ENCODE measurements at regions not wholly inside any gene's neighbourhood (a gene's known extent, or its start where the extent isn't known, plus 50 kb on each side); places are given as distances from the start of the nearest gene placed in this dataset.
"Not testable (repeated sequence)": the region's sequence is repeated elsewhere in the genome, so short reads cannot be mapped to it uniquely, and the experiment has no call there.

DNA sequence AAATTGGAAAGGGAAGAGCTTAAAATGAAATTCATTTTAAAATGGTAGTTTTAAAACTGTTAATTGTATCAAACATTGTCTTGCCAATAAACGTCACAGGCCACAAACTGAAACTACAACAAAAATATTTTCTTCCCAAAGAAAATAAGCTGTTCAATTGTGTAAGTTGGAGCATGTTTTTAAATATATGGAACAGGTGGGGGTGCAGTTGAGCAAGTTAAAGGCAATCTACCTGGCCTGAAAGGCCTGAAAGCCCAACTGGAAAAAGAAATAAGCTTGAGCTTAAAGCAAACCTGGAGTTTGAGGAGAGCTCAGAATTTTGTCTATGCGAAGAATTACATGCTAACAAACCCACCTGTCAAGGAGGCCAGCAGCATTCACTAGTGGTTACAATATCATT, 439.5 kb downstream of the ACTL7B start:
- Mint-ChIP-seq H3K27ac (no peak overlapping the region), H3K4me1 (ENCODE audit: low read depth) (no peaks in the 10 kb centered on the region), H3K36me3 (ENCODE audit: low read depth) (no peaks in the 10 kb centered on the region), H3K4me3 (no peak overlapping the region), H3K9me3 (no peaks in the 10 kb centered on the region), H3K27me3 (ENCODE audit: low read depth) (no peaks in the 10 kb centered on the region)

DNA sequence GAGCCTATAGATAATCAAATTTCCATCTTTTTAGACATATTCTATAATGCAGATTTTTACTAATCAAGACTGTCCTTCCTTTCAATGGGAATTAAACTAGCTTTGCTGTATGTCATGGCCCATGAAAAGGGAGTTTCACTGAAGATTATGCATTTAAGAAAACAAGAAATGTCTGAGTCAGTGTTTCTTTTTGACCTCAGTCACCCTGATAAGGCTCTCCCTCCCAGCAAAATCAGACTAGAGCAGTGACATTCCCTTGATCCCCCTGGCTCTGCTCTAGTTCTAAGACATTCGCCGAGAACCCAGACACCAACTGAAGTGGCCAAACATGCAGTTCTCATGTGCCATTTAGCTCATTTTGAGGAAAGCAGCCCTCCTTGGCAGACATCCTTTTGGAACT, 442.0 kb downstream of the ACTL7B start:
- H3K4me1 Mint-ChIP-seq (ENCODE audit: low read depth), result no peaks in the 10 kb centered on the region
- no peaks in the 10 kb centered on the region for H3K27me3 Mint-ChIP-seq (ENCODE audit: low read depth)
- H3K36me3 Mint-ChIP-seq (ENCODE audit: low read depth), result no peaks in the 10 kb centered on the region
- no peak overlapping the region for H3K4me3 Mint-ChIP-seq
- no peak overlapping the region for H3K27ac Mint-ChIP-seq
- no peaks in the 10 kb centered on the region for H3K9me3 Mint-ChIP-seq

DNA sequence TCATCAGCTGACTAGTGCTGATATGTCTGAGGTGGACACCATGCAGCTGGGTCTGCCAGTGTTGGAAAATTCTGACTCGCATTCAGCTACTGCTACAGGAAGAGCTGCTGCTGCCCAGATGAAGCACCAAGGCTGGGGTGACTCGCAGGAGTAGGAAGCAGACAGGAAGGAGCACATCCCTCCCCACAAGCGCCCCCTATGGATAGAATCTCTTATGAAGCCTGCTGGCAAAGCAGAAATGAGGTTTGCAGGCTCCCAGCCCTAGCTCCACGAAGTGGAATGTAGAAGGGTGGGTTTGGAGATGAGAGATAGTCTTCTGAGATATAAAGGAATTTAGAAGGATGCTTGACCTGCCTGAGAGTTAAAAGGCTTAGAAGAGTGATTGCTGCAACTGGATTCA, 443.0 kb downstream of the ACTL7B start:
- Mint-ChIP-seq H3K4me3 (no peak overlapping the region), H3K4me1 (ENCODE audit: low read depth) (no peaks in the 10 kb centered on the region), H3K27me3 (ENCODE audit: low read depth) (no peaks in the 10 kb centered on the region), H3K27ac (no peak overlapping the region), H3K9me3 (no peaks in the 10 kb centered on the region), H3K36me3 (ENCODE audit: low read depth) (no peaks in the 10 kb centered on the region)

DNA sequence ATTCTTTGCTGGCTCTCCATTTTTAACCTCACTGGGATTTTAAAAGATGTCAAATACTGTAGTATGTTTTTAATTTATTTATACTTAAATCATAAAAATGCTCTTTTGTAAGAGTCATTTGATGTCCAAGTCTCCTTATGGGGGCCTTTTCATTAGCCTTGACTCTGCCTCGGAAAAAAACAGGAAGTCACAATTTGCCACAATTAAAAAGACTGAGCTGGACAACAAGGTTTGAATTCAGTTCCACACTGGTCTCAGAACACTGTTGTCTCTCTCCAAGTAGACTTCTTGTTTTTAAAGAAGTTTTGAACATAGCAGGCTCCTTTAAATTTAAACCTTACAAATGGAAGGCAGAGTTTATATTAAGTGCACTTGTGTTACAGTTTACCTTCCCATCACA, 444.2 kb downstream of the ACTL7B start:
- no peak overlapping the region for H3K27ac Mint-ChIP-seq
- H3K9me3 Mint-ChIP-seq, result no peaks in the 10 kb centered on the region
- no peaks in the 10 kb centered on the region for H3K4me1 Mint-ChIP-seq (ENCODE audit: low read depth)
- H3K27me3 Mint-ChIP-seq (ENCODE audit: low read depth), result no peaks in the 10 kb centered on the region
- no peak overlapping the region for H3K4me3 Mint-ChIP-seq
- no peaks in the 10 kb centered on the region for H3K36me3 Mint-ChIP-seq (ENCODE audit: low read depth)

DNA sequence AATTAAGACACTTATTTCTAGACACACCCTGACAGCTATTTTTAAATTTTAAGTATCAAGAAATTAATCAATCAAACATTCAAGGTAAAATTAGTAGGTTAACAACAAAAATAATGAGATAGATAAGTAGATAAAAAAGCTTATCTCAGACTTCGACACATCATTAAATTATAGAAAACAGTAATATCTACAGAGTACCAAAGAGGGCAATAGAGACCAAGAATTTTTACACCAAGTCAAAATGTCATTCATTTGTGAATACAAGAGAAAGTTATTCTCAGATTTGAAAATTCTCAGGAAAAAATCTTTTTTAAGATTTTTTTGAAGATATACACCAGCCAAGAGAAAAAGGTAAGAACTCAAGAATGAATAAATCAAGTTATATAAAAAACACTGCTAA, 445.6 kb downstream of the ACTL7B start:
- Mint-ChIP-seq H3K27me3 (ENCODE audit: low read depth) (no peaks in the 10 kb centered on the region), H3K9me3 (no peaks in the 10 kb centered on the region), H3K4me3 (no peak overlapping the region), H3K36me3 (ENCODE audit: low read depth) (no peaks in the 10 kb centered on the region), H3K27ac (no peak overlapping the region), H3K4me1 (ENCODE audit: low read depth) (no peaks in the 10 kb centered on the region)

DNA sequence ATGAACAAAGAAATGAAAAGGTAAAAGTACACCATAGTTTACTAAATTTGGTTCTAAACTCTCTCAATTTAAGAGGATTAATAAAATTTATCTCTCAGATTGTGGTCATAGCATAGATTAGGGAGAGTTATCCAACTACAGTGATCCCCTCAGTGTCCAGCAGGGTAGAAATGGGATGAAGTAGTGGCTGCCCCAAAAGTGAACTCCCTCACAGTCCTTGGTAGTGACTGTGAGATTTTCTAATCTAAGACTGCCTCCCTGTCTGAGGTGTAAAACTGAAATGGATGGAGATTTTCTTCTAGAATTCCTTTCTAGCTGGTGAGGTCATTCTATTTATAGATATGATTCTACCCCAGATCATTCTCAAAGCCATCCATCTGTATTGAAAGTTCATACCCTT, 455.5 kb downstream of the ACTL7B start:
- Mint-ChIP-seq H3K27ac (no peak overlapping the region), H3K4me1 (ENCODE audit: low read depth) (no peaks in the 10 kb centered on the region), H3K27me3 (ENCODE audit: low read depth) (no peaks in the 10 kb centered on the region), H3K36me3 (ENCODE audit: low read depth) (no peaks in the 10 kb centered on the region), H3K9me3 (no peaks in the 10 kb centered on the region), H3K4me3 (no peak overlapping the region)

DNA sequence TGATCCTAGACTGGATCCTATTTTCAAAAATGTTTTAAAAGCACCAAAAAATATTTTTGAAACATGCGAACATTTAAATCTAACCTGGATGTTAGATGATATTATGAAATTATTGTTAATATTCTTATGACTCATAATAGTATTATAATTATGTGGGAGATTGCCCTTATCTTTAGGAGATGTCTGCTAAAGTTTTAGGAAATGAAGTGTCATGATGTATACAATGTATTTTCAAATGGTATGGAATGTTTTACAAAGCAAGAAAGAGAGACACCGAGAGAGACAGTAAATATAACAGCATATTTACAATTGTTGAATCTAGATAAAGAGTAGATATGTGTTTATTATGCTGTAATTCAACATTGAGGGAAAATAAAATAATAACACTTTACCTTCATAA, 455.9 kb downstream of the ACTL7B start:
- H3K27ac Mint-ChIP-seq, result no peak overlapping the region
- no peaks in the 10 kb centered on the region for H3K27me3 Mint-ChIP-seq (ENCODE audit: low read depth)
- H3K4me3 Mint-ChIP-seq, result no peak overlapping the region
- no peaks in the 10 kb centered on the region for H3K4me1 Mint-ChIP-seq (ENCODE audit: low read depth)
- no peaks in the 10 kb centered on the region for H3K36me3 Mint-ChIP-seq (ENCODE audit: low read depth)
- H3K9me3 Mint-ChIP-seq, result no peaks in the 10 kb centered on the region

DNA sequence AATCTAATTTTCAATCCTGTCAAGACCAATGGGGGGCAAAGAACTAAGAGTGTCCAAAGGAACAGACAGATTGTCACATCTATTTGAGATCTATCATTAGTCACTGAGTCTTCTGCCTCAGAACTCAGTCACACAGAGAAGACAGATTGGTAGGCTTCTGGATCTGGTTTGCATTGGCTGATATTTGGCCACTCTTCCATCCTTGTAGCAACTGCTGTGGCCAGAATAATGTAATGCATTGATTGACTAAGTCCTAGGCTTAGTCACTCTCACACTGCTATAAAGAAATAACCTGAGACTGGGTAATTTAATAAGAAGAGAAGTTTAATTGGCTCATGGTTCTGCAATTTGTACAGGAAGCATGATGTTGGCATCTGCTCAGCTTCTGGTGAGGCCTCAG, 458.5 kb downstream of the ACTL7B start:
- Mint-ChIP-seq H3K27me3 (ENCODE audit: low read depth) (no peaks in the 10 kb centered on the region), H3K9me3 (no peaks in the 10 kb centered on the region)

DNA sequence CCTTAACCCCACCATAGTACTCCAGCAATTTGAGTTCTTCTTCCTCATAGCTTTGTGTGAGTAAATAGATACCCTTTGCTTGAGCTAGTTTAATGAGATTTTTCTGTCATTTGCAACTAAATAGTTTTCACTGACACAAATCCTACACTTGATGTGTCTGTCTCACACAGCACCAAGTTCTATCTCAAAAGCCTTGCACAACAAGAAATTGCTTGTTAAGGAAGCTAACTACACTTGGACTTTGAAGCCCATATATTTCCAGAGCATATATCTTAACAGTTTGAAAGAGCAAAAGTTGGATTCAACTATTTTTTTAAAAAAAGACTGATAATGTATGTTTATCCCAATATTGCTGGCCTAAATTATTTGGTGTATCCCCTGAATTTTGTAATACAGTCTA, 459.2 kb downstream of the ACTL7B start:
- Mint-ChIP-seq H3K4me1 (ENCODE audit: low read depth) (no peaks in the 10 kb centered on the region), H3K4me3 (no peak overlapping the region), H3K9me3 (no peaks in the 10 kb centered on the region), H3K27me3 (ENCODE audit: low read depth) (no peaks in the 10 kb centered on the region), H3K36me3 (ENCODE audit: low read depth) (no peaks in the 10 kb centered on the region), H3K27ac (no peak overlapping the region)

More for the DNA sequence above, 458.5 kb downstream of the ACTL7B start:
- Mint-ChIP-seq H3K27ac (no peak overlapping the region), H3K36me3 (ENCODE audit: low read depth) (no peaks in the 10 kb centered on the region), H3K4me3 (no peak overlapping the region), H3K4me1 (ENCODE audit: low read depth) (no peaks in the 10 kb centered on the region)

DNA sequence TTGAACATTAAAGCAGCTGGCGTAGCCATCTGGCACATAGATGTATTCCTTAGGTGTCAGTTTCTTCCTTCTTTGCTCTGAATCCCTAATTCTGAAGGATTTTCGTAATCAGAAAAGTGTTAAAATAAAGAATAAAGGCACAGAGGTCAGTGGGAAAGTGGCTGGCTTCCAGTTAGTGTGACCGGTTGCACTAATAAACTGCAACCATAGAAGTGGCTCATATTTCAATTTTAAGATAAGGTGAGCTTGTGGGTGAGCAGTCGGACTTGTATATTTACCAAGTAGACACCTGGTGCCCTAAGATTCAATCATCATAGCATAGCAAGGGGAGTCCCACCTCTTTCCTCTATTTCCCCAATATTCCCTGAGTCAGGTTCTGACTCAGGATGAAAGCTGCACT, 459.6 kb downstream of the ACTL7B start:
- Mint-ChIP-seq H3K4me3 (no peak overlapping the region), H3K4me1 (ENCODE audit: low read depth) (no peaks in the 10 kb centered on the region), H3K36me3 (ENCODE audit: low read depth) (no peaks in the 10 kb centered on the region), H3K27me3 (ENCODE audit: low read depth) (no peaks in the 10 kb centered on the region), H3K9me3 (no peaks in the 10 kb centered on the region), H3K27ac (no peak overlapping the region)

DNA sequence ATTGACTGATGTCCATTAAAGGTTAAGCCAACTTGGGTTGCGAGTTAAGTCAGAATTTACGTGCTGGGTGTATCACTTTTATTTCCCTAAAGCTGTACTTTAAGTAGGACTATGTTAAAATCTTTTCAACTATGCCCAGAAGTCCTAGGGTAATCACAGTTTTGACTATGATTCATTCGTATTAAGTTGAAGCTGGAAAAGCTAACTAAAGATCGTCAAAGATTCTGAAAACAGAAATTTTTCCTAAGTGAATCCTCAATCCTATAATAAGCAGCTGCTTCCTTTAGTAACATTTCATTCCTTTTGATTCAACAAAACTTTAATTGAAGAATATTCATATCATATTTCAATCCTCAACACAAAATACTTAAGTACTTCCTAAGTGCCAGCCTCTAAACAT, 460.4 kb downstream of the ACTL7B start:
- Mint-ChIP-seq H3K4me1 (ENCODE audit: low read depth) (no peaks in the 10 kb centered on the region), H3K36me3 (ENCODE audit: low read depth) (no peaks in the 10 kb centered on the region), H3K9me3 (no peaks in the 10 kb centered on the region), H3K27ac (no peak overlapping the region), H3K27me3 (ENCODE audit: low read depth) (no peaks in the 10 kb centered on the region), H3K4me3 (no peak overlapping the region)

DNA sequence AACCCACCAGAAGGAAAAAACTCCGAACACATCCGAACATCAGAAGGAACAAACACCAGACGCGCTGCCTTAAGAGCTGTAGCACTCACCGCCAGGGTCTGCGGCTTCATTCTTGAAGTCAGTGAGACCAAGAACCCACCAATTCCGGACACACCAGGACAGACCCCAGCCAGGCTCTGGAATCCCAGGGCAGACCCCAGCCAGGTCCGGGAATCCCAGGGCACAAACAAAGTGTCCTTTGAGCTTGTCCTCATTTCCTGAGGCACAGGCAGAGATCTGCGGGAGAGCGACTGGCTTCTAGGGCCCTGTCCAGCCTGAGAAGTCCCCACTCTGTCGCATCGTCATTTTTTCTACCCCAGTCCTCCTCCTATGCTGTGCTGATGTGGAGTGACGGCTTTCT, 461.1 kb downstream of the ACTL7B start:
- Mint-ChIP-seq H3K36me3 (ENCODE audit: low read depth) (no peaks in the 10 kb centered on the region), H3K4me1 (ENCODE audit: low read depth) (no peaks in the 10 kb centered on the region), H3K4me3 (no peak overlapping the region), H3K27ac (no peak overlapping the region), H3K27me3 (ENCODE audit: low read depth) (no peaks in the 10 kb centered on the region), H3K9me3 (no peaks in the 10 kb centered on the region)

DNA sequence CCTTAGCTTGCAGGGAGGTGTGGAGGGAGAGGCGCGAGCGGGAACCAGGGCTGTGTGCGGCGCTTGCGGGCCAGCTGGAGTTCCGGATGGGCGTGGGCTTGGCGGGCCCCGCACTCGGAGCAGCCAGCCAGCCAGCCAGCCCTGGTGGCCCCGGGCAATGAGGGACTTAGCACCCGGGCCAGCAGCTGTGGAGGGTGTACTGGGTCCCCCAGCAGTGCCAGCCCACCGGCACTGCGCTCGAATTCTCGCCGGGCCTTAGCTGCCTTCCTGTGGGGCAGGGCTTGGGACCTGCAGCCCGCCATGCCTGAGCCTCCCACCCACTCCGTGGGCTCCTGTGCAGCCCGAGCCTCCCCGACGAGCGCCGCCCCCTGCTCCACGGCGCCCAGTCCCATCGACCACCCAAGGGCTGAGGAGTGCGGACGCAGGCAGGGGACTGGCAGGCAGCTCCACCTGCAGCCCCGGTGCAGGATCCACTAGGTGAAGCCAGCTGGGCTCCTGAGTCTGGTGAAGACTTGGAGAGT, 462.2 kb downstream of the ACTL7B start:
- H3K4me1 Mint-ChIP-seq (ENCODE audit: low read depth); H3K36me3 Mint-ChIP-seq (ENCODE audit: low read depth); H3K9me3 Mint-ChIP-seq; H3K27ac Mint-ChIP-seq; H3K27me3 Mint-ChIP-seq (ENCODE audit: low read depth); H3K4me3 Mint-ChIP-seq: not testable (repeated sequence)

DNA sequence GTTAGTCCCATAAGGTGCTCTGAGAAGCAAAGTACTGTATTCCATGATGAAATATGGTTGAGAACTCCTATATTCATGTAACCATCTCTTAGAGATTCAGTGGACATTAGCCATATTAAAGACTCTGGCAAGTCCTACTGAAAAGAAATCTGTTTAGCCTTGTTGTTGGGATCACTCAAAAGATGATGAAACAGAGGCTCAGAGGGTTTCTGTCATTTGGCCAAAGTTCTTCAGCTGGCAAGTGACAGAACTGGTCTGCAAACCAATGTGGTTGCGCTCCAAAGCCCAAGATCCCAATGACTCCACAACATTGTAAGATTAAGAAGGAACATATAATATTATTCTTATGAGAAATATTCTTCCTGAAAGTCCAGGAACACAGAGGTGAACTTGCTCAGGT, 462.9 kb downstream of the ACTL7B start:
- Mint-ChIP-seq H3K27ac (no peak overlapping the region), H3K4me1 (ENCODE audit: low read depth) (peaks cover 4% of the 10 kb centered on the region), H3K27me3 (ENCODE audit: low read depth) (no peaks in the 10 kb centered on the region), H3K36me3 (ENCODE audit: low read depth) (no peaks in the 10 kb centered on the region), H3K9me3 (no peaks in the 10 kb centered on the region), H3K4me3 (no peak overlapping the region)

DNA sequence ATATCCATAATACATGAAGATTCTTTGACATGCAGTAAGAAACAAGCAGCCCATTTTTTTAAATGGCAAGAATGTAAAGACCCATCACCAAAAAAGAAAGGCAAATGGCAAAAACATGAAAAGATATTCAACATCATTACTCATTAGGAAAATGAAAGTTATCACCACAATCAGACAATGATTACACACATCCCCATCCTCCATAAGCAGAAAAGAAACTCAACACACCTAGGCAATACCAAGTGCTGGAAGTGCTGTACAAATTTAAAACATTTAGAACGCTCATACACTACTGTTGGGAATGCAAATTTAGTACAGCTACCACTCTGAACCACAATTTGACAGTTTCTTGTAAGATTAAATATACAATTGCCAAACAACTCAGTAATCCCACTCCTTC, 466.7 kb downstream of the ACTL7B start:
- H3K9me3 Mint-ChIP-seq, result peaks cover 5% of the 10 kb centered on the region
- H3K36me3 Mint-ChIP-seq (ENCODE audit: low read depth), result no peaks in the 10 kb centered on the region
- H3K27me3 Mint-ChIP-seq (ENCODE audit: low read depth), result no peaks in the 10 kb centered on the region
- peaks cover 5% of the 10 kb centered on the region for H3K4me1 Mint-ChIP-seq (ENCODE audit: low read depth)
- H3K27ac Mint-ChIP-seq, result no peak overlapping the region
- H3K4me3 Mint-ChIP-seq, result no peak overlapping the region

DNA sequence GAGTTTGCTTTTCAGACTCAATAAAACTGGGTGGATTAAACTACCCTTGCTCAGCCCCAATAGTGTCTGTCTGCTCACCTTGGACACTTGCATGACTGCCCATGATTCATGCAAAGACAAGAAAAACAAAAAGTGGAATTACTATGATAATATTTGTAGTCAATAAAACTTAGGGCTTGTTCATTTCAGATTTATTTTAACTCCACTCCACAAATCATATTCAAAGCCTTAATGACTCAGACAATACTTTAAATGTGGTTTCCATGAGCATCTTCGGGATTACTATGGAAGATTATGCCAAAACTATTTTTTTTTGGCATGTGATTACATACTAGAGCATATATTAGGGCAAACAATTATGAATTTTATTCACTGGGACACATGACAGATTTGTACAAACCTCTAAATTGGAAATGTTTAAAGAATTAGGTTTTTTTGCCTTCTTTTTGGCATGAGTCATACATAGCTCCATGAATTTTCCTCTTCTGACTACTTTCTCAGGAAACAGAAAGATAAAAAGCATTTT, 468.9 kb downstream of the ACTL7B start:
- H3K27me3 Mint-ChIP-seq (ENCODE audit: low read depth), result no peaks in the 10 kb centered on the region
- no peak overlapping the region for H3K4me3 Mint-ChIP-seq

More for the DNA sequence above, 468.9 kb downstream of the ACTL7B start:
- Mint-ChIP-seq H3K27ac (no peak overlapping the region), H3K4me1 (ENCODE audit: low read depth) (peaks cover 5% of the 10 kb centered on the region), H3K9me3 (peaks cover 5% of the 10 kb centered on the region), H3K36me3 (ENCODE audit: low read depth) (no peaks in the 10 kb centered on the region)
